ENCODE measurements at regions not wholly inside any gene's neighbourhood (a gene's known extent, or its start where the extent isn't known, plus 50 kb on each side); places are given as distances from the start of the nearest gene placed in this dataset.
"Not testable (repeated sequence)": the region's sequence is repeated elsewhere in the genome, so short reads cannot be mapped to it uniquely, and the experiment has no call there.

DNA sequence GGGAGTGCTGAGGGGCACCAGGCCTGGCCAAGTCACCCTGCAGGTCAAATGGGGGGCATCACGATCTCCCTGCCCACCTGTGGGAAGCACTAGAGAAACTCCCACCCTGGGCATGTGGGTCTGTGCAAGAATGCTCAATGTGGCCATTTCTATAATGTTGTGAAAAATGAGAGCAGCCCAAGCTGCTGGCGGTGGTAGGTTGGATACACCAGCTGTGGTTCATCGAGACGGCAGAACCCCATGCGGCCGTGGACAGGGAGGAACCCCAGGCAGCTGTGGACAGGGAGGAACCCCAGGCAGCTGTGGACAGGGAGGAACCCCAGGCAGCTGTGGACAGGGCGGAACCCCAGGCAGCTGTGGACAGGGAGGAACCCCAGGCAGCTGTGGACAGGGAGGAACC lies 129.1 kb downstream of the BRD1 start:
- in situ Hi-C loops (cut with HindIII; ENCODE audit: low sequenced_read_pairs): not testable (repeated sequence)

- in situ Hi-C loops (cut with HindIII; ENCODE audit: low sequenced_read_pairs): no loop called here
These were observed 130.6 kb downstream of the BRD1 start for GRCh38 chr22:49697047-49697446.

DNA sequence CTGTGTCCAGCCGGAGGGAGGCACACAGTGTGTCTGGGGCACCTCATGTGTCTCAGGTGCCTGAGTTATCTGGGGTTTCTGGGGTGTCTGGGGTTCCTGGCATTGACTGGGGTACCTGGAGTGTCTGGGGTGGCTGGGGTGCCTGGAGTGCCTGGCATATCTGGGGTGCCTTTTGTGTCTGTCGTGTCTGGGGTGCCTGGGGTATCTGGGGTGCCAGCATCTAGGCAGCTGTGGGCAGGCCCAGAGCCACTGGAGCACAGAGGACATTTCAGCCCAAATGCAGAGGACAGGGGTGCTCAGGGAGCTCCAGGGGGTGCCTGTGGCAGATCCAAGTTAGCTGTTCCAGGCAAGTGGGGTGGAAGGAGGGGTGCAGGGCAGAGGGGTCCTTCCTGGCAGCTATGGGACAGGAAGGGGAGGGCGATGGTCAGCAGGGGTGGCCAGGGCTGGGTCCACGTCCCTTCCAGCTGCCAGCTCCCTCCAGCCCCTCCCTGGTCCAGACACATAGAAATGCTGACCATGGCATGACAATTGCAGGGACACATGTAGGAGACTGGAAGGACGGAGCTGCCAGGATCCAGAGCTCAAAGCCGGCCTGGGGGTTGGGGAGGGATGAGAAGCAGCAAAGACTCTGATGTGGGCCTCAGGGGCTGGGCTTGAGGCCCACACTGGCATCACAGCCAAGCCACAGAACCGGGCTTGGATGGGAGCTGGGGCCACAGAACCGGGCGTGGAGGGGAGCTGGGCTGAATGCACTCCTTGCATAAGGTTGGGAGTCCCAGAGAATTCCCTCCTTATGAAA lies 133.0 kb downstream of the BRD1 start:
- in situ Hi-C loops (cut with HindIII; ENCODE audit: low sequenced_read_pairs): no loop called here

DNA sequence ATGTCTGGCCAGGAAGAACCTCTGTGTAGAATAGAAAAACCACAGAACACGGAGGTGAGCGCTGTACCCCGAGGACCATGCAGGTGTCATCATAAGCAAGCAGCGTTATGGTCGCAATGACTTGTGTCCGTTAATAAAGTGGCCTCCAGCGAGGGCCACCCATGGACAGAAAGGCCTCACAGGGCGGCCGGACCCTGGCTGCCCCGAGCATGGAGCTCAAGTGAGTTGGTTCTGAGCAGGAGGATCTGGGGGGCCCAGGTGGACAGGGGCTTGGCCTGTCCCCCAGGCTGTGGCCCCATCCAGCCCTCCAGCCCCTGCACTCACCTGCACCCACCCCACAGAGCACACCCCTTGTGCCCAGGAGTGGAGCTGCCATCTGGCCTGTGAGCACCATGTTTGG lies 133.8 kb downstream of the BRD1 start:
- in situ Hi-C loops (cut with HindIII; ENCODE audit: low sequenced_read_pairs): no loop called here

DNA sequence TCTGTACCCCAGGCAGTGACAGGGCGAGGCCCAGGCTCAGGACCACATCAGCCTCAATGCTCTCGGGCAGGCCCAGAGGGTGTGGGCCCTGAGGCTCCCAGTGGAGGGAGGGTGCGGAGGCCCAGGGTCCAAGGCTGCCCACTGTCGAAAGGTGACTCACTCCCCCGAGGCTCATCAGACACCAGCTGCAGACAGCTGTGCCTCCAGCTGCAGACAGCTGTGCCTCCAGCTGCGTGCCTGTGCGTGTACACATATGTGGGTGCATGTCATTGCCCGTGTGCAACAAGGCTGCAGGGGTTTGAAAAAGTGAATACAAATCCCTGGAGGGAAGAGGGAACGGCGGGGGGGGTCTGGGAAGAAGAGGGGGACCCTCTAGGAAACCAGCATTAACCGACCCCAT lies 134.3 kb downstream of the BRD1 start:
- in situ Hi-C loops (cut with HindIII; ENCODE audit: low sequenced_read_pairs): no loop called here

GRCh38 chr22:49692499-49693225 lies 135.0 kb downstream of the BRD1 start:
- in situ Hi-C loops (cut with HindIII; ENCODE audit: low sequenced_read_pairs): no loop called here

DNA sequence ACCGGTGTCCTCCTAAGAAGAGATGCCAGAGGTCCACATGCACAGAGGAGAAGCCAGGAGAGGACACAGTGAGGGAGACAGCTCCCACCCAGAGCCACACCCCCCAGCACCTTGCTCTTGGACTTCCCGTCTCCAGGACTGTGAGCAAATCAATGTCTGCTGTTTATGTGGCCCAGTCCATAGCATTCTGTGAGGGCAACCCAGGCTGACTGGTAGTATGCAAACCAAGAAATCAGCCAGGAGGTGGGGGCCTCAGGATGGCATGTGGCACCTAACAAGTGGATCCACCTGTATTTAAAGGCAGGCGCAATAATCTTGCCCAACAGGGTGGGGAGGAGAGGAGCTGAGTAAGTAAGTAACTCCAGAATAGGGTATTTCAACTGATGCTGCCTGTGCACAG lies 136.4 kb downstream of the BRD1 start:
- in situ Hi-C loops (cut with HindIII; ENCODE audit: low sequenced_read_pairs): no loop called here

DNA sequence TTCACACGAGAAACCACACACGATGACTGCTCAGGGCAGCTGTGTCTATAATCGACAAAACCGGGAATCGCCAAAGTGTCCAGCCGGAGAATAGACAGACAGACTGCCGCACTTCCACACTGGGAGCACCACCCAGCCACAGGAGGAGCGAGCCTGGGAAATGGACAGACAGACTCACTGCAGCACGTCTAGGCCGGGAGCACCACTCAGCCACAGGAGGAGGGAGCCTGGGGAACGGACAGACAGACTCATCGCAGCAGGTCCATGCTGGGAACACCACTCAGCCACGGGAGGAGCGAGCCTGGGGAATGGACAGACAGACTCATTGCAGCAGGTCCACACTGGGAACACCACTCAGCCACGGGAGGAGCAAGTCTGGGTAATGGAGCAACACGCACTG lies 137.2 kb downstream of the BRD1 start:
- in situ Hi-C loops (cut with HindIII; ENCODE audit: low sequenced_read_pairs): no loop called here

DNA sequence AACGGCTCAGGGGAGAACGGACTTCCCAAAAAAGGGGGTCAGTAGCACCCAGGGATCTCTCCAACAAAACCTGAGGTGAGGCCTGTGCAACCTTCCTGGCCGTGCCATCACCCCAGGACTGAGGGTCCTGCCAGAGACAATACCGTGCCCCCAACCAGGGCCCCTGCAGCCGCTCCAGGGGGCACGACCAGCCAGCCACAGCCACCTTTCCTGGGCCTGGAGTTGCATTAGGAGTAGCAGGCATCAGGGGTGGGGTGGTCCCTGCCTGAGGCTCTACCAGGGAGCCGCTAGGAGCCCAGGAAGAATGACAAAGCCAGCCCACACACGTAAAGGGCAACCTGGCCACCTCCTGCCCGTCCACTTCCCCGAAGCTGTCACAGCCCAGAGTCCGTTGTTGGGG lies 137.8 kb downstream of the BRD1 start:
- in situ Hi-C loops (cut with HindIII; ENCODE audit: low sequenced_read_pairs): no loop called here

DNA sequence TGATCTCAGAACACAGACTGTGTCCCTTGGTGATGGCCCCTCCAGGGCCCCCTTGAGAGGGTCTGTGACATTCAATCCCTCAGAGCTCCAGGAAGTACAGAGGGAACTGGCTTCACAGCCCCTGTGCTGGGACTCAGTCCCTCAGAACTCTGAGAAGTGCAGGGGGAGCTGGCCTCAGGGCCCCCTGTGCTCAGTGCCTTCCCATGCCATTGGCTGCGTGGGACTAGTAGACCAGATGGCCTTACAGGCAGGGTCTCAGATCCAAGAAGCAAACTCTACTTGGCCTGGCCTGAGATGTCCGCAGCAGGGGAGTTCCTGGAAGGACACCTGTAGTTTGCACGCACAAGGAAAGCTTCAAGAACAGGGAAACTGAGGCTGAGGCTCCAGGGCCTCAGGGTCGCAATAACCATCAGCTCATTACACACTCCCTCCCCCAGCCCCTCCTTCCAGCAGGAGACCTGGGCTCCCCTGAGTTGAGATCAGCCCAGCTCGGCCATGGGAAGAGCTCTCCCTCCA lies 138.4 kb downstream of the BRD1 start:
- in situ Hi-C loops (cut with HindIII; ENCODE audit: low sequenced_read_pairs): no loop called here

DNA sequence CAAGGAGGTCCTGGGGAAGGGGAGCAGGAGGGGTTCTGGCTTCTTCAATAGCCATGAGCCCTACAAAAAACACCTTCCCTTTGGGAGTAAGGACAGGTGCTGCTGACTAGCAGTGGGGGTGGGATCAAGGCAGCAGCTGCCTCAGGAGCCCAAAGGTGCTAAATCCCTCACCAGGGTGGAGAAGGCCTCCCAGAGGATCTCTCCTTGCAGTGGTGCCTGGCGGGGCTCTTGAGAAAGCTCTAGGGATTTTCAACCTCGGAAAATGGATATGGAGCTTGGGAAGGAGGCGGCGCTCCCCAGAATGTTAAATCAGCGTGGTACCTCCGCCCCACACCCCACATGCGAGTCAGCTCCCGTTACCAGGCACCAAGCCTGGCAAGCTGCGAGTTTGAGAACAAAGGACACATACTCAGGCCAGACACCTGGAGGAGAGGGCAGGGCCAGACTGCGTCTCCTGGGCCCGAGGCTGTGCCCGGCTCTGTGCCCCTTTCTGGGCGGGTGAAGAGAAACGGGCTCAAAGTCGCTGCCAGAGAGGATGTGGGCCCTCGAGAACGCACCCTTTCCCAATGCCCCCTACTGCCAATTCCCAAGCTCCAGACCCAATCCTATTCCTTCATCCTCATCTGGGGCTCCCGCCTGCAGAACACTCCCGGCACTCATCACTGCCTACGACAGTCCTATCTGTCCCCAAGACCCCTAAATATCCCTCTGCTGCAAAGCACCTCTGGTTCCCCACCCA lies 139.0 kb downstream of the BRD1 start:
- in situ Hi-C loops (cut with HindIII; ENCODE audit: low sequenced_read_pairs): no loop called here

DNA sequence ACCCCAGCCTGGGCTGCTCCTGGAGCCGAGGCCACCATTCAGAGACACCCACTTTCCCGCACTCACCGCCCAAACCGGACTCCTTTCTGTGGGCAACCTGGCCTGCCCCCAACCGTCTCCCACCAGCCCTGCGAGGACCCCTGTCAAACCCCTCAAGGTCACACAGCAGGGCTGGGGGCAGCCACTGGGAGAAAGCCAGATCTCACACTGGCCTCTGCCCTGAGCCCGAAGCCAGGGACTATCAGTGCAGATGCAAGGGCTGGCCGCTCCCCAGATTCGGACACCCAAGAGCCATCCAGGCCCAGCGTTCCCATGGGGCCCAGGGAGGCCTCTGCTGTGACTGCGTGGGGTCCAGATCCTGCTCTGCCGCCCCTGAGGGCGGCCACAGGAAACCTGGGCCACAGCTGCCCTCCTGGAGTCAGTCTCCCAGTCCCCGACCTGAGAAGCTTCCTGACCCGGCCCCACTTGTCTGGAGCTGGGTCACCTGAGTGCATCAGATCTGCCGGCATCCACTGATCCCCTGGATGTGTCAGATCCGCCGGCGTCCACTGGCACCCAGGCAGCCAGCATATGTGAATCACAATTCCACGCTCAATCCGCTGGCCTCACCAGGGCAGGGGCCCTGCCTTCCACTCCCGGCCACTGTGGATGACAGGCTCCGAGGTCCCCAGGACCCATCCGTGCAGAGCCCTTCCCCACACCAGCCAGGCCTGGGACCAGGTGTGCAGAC lies 139.7 kb downstream of the BRD1 start:
- in situ Hi-C loops (cut with HindIII; ENCODE audit: low sequenced_read_pairs): no loop called here

DNA sequence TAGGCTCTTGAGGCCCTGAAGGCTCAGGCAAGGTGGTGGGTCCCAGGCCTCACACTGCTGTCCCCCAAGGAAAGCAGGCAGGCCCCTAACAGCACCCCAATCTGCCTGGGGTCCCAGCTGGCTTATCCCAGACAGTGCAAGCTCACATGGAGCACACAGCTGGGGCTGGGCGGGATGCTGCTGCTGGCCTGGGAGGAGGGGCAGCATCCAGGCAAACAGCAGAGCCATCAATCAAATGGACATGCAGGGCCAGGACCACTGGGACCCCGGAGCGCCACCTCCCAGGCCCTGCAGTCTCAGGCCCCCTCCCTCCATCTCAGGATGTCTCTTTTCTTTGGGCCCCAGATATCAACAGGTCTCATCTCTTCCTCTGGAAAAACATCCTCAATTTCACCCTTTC lies 140.3 kb downstream of the BRD1 start:
- in situ Hi-C loops (cut with HindIII; ENCODE audit: low sequenced_read_pairs): no loop called here

GRCh38 chr22:49686495-49687219 lies 141.0 kb downstream of the BRD1 start:
- in situ Hi-C loops (cut with HindIII; ENCODE audit: low sequenced_read_pairs): no loop called here

- in situ Hi-C loops (cut with HindIII; ENCODE audit: low sequenced_read_pairs): no loop called here
These were observed 142.0 kb downstream of the BRD1 start for GRCh38 chr22:49685686-49686085.

DNA sequence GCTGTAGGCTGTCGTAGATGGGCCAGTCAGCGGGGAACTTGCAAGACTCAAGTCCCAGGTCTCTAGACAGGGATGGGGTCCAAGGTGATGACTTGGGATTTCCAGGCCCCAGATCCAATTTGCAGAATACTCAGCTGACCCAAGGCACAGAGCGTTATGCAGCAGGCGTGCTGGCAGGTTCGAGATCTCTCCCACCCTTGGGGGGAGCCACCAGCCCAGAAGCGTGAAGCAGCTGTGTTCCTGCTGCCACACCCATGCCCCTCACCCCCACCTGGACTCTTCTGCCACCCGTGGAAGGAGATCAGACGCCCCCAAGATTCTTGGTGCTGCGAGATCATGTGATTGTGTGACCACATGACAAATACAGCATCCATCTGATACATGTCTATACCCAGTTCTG lies 142.6 kb downstream of the BRD1 start:
- in situ Hi-C loops (cut with HindIII; ENCODE audit: low sequenced_read_pairs): no loop called here

- in situ Hi-C loops (cut with HindIII; ENCODE audit: low sequenced_read_pairs): no loop called here
These were observed 144.6 kb downstream of the BRD1 start for GRCh38 chr22:49683032-49683431.

DNA sequence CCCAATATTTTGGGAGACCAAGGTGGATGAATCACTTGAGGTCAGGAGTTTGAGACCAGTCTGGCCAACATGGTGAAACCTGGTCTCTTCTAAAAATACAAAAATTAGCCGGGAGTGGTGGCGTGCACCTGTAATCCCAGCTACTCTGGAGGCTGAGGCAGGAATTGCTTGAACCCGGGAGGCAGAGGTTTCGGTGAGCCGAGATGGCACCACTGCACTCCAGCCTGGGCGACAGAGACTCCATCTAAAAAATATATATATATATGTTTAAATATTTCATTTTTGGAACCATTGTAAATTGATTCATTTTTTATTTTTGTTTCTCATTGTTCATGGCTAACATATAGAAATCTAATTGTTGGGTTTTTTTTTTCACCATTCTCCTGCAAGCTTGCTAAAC lies 146.9 kb downstream of the BRD1 start:
- in situ Hi-C loops (cut with HindIII; ENCODE audit: low sequenced_read_pairs): not testable (repeated sequence)

DNA sequence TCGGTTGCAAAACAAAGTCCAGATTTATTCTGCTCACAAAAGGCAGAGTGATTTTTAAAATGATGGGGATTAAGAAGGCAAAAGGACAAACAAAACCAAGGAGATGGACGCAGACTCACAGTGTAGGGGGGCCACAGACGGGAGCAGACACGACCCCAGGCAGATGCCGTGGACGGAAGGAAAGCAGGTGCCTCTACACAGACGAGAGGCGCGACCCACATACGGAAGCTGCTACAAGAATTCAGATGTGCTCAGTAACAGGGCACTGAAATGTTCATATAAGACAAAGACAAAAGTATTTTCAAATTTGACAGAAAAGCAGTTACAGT lies 148.9 kb downstream of the BRD1 start:
- in situ Hi-C loops (cut with HindIII; ENCODE audit: low sequenced_read_pairs): no loop called here

- in situ Hi-C loops (cut with HindIII; ENCODE audit: low sequenced_read_pairs): no loop called here
These were observed 149.4 kb downstream of the BRD1 start for GRCh38 chr22:49678137-49678841.

Data from DLD1 (cell line).